ENCODE measurements at regions not wholly inside any gene's neighbourhood (a gene's known extent, or its start where the extent isn't known, plus 50 kb on each side); places are given as distances from the start of the nearest gene placed in this dataset.

DNA sequence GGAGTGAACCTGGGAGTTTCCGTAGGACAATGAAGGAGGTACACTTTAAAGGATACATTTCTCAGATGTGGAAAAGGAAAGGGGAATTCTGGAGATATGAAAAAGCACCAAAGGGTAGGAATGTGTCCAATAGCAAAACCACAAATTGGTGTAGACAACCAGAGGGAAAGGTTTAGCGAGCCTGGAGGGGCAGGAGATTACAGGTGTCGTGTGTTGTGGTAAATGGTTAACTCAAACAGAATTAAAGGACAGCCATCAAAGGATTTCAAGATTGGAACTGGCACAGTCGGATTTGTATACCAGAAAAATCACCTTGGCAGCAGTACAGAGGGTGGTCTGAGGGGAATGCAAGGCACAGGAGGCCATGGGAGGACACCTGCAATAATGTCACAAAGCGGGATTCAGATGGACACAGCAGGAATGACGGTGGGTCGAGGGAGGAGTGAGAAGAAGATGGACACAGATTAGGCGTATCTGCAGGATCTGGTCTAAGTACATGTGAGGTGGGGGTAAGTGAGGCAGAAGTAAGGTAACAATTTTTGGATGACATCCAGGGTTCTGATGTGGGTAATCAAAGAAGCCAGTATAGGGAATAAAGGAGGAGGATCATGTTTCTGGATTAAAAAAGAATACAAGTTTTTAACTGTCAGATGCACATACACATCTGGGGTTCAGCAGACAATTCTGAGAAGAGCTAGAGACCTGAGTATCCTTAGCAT, 361.6 kb downstream of the KLF12 start:
- TF ChIP-seq, protein P1, sequence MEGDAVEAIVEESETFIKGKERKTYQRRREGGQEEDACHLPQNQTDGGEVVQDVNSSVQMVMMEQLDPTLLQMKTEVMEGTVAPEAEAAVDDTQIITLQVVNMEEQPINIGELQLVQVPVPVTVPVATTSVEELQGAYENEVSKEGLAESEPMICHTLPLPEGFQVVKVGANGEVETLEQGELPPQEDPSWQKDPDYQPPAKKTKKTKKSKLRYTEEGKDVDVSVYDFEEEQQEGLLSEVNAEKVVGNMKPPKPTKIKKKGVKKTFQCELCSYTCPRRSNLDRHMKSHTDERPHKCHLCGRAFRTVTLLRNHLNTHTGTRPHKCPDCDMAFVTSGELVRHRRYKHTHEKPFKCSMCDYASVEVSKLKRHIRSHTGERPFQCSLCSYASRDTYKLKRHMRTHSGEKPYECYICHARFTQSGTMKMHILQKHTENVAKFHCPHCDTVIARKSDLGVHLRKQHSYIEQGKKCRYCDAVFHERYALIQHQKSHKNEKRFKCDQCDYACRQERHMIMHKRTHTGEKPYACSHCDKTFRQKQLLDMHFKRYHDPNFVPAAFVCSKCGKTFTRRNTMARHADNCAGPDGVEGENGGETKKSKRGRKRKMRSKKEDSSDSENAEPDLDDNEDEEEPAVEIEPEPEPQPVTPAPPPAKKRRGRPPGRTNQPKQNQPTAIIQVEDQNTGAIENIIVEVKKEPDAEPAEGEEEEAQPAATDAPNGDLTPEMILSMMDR (conservative IDR thresholded peaks at IDR 0.05; ENCODE audit: low read length): no peak
- TF ChIP-seq EZH2phosphoT487 (IDR thresholded peaks at IDR 0.05; ENCODE audit: borderline replicate concordance, low read depth, low read length): no peak
